ENCODE measurements at regions not wholly inside any gene's neighbourhood (a gene's known extent, or its start where the extent isn't known, plus 50 kb on each side); places are given as distances from the start of the nearest gene placed in this dataset.

DNA sequence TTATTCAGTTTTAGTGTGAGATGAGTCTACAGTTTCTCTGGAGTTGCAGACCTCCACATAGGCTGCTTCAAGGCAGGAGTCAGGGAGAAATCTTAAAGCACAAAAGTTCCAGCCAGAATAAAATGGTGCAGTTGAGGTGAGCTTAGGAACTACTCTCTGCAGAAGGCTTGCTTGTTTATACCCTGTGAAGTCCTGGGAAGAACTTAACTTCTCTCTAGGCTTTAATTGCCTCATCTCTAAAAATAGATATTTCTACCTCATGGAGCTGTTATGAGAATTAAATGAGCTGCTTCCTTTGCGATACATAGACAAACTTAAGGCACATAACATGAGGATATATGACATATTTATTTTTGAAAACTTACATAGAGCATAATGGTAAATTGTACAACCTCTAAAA, 286.2 kb downstream of the GPATCH2 start:
- Histone ChIP-seq H3K4me3 (ENCODE audit: low read length) (no peak overlapping the region), H3K9me3 (ENCODE audit: insufficient read depth, low read depth, low read length) (no peaks in the 10 kb centered on the region)
- no CpG with 5 or more reads among the region's 1 CpG for WGBS

DNA sequence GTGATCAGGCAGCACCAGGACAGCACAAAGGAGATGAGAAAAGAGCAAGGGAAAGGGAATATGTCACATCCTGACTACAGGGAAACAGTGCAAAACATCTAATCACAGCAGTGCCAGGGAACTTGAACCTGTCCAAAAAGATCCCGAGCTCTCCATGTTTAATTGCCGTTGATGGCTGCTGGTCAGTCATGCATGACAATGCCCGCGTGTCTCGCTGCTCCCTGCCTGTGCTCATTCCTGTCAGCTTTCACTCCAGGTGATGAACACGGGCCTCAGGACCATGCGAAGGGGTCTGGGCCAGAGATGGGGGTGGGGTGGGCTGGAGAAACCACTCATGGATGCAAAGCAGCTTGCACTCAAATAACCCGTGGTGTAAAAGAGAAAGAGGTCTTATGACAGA, 287.0 kb downstream of the GPATCH2 start:
- no peak overlapping the region for H3K27ac ChIP-seq (ENCODE audit: low read depth, low read length)
- 68% methylated on average over 7 of the region's 8 CpGs for WGBS
- H3K4me3 ChIP-seq (ENCODE audit: low read length), result no peak overlapping the region
- no peaks in the 10 kb centered on the region for H3K27me3 ChIP-seq (ENCODE audit: insufficient read depth, low read length)
- H3K9ac ChIP-seq (ENCODE audit: low read depth, low read length), result no peak overlapping the region
- H3K4me1 ChIP-seq (ENCODE audit: insufficient read depth, low read length), result 0 out of 2 replicates have a peak, but pooled peaks cover 9% of the 10 kb centered on the region
- H3K36me3 ChIP-seq (ENCODE audit: insufficient read depth, low read length), result no peaks in the 10 kb centered on the region
- no peaks in the 10 kb centered on the region for H3K9me3 ChIP-seq (ENCODE audit: insufficient read depth, low read depth, low read length)

More for the DNA sequence above, 286.2 kb downstream of the GPATCH2 start:
- no peak overlapping the region for H3K27ac ChIP-seq (ENCODE audit: low read depth, low read length)
- H3K9ac ChIP-seq (ENCODE audit: low read depth, low read length), result no peak overlapping the region
- H3K4me1 ChIP-seq (ENCODE audit: insufficient read depth, low read length), result 0 out of 2 replicates have a peak, but pooled peaks cover 9% of the 10 kb centered on the region
- H3K36me3 ChIP-seq (ENCODE audit: insufficient read depth, low read length), result no peaks in the 10 kb centered on the region
- no peaks in the 10 kb centered on the region for H3K27me3 ChIP-seq (ENCODE audit: insufficient read depth, low read length)

DNA sequence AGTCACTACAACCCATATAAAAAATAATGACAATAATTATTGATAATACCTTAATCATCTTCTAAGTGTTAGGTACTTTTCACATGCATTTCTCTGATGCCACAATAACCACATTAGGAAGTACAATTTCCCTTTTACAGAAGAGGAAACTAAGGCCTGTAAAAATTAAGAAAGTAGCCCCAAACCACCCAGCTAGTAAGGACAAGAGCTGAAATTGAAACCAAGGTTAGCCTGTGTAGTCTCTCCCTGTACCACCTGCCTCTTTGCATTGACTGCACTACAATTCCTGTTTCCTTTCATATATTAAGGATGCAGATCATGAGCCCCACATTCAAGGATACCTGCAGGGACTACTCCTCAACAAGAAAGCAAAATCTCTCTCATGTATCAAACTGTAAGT, 288.8 kb downstream of the GPATCH2 start:
- H3K4me3 ChIP-seq (ENCODE audit: low read length), result no peak overlapping the region
- H3K36me3 ChIP-seq (ENCODE audit: insufficient read depth, low read length), result no peaks in the 10 kb centered on the region
- H3K9me3 ChIP-seq (ENCODE audit: insufficient read depth, low read depth, low read length), result no peaks in the 10 kb centered on the region
- H3K4me1 ChIP-seq (ENCODE audit: insufficient read depth, low read length), result 0 out of 2 replicates have a peak, but pooled peaks cover 9% of the 10 kb centered on the region
- H3K27me3 ChIP-seq (ENCODE audit: insufficient read depth, low read length), result no peaks in the 10 kb centered on the region
- no peak overlapping the region for H3K9ac ChIP-seq (ENCODE audit: low read depth, low read length)
- H3K27ac ChIP-seq (ENCODE audit: low read depth, low read length), result no peak overlapping the region

DNA sequence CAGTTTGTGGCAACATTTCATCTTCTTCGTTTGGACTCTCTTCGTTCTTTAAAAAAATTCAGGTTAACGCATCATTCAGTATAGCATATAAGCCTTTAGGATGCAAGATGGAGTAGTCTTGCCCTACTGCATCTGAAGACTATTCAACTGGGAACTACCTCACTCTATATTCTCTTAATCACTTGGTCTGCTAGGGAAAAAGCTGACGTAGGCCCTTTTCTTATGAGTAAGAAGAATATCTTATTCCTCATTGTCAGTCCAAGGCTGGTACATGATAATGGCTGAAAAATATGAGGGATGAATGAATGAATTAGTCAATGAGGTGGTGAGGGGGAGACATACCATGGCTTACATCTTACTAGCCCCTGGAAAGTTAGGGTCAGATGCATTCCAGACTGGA, 294.2 kb downstream of the GPATCH2 start:
- Histone ChIP-seq H3K9me3 (ENCODE audit: insufficient read depth, low read depth, low read length) (no peaks in the 10 kb centered on the region), H3K4me1 (ENCODE audit: insufficient read depth, low read length) (no peaks in the 10 kb centered on the region)
- WGBS, result 96% methylated on average over 4 of the region's 4 CpGs

DNA sequence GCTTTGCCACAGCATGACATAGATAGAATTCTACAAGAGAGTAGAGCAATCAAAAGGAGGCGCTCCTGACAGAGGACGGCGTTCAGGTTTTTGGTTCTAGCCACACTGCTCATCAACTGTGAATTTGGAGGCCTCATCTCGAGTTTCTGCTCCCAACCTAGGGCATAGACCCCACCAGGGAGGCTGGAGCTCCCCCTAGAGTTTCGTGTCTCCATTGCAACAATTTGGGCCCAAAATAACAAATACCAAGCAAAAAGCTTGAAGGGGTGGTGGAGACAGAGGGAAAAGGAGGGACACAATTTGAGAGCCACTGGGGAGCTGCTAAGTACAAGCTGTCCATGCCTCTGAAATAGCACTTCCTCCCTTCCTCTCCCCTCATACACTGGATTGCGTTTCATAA, 297.0 kb downstream of the GPATCH2 start:
- Histone ChIP-seq H3K27ac (ENCODE audit: low read depth, low read length) (no peak overlapping the region), H3K4me3 (ENCODE audit: low read length) (no peak overlapping the region), H3K4me1 (ENCODE audit: insufficient read depth, low read length) (no peaks in the 10 kb centered on the region), H3K36me3 (ENCODE audit: insufficient read depth, low read length) (no peaks in the 10 kb centered on the region), H3K9me3 (ENCODE audit: insufficient read depth, low read depth, low read length) (peaks cover 10% of the 10 kb centered on the region), H3K9ac (ENCODE audit: low read depth, low read length) (no peak overlapping the region), H3K27me3 (ENCODE audit: insufficient read depth, low read length) (no peaks in the 10 kb centered on the region)
- WGBS, result 68% methylated on average over 5 of the region's 6 CpGs

More for the DNA sequence above, 294.2 kb downstream of the GPATCH2 start:
- Histone ChIP-seq H3K9ac (ENCODE audit: low read depth, low read length) (no peak overlapping the region), H3K27ac (ENCODE audit: low read depth, low read length) (no peak overlapping the region), H3K4me3 (ENCODE audit: low read length) (no peak overlapping the region), H3K36me3 (ENCODE audit: insufficient read depth, low read length) (no peaks in the 10 kb centered on the region), H3K27me3 (ENCODE audit: insufficient read depth, low read length) (no peaks in the 10 kb centered on the region)

DNA sequence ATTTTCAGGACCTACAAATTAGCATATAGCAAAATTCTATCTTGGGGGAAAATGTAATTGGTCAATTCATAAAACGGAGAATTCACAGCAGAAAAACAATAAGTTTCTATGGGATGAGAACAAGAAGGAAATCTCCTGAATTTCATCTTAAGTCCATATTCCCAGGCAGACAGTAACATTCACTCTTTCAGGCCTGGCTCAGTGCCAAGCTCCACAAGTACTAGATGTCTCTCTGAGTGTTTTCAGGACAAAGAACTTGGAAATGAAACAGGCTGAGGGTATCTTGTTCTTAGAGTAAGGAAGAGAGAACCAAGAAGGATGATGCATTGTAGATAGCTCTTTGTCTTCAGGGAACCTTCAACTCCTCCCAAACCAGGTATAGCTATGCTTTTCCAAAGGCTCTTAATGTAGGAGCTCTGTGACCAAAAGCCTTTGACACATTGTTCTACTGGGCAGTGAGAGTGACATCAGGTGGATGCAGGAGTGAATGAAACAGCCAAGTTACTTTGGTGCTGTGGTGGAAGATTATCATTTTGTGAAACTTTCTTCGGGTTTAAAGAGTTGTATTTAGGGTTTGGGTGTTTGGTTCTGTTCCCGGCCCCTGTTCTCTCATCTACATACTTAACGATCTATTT, 298.3 kb downstream of the GPATCH2 start:
- 92% methylated on average over 3 of the region's 4 CpGs for WGBS
- peaks cover 10% of the 10 kb centered on the region for H3K9me3 ChIP-seq (ENCODE audit: insufficient read depth, low read depth, low read length)

DNA sequence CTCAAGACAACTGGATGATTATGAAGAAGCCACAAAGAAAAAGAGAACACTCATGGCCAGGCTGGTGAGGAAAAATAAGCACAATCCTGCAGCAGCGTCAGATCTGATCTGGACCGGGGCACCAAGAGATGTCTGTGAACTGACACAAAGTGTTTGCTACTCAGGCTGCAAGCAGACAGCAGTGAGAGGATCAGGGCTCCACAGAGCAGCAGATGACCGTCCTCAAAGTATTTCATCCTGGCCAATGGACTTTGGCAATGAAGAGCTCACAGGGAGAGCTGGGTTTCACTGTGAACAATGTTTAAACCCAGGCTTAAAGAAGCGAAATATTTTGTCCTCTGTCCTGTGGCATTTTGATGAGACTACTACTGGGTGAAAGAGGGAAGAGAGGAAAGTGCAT, 299.2 kb downstream of the GPATCH2 start:
- 92% methylated on average over 4 of the region's 4 CpGs for WGBS
- Histone ChIP-seq H3K4me1 (ENCODE audit: insufficient read depth, low read length) (no peaks in the 10 kb centered on the region), H3K9me3 (ENCODE audit: insufficient read depth, low read depth, low read length) (peaks cover 10% of the 10 kb centered on the region), H3K36me3 (ENCODE audit: insufficient read depth, low read length) (no peaks in the 10 kb centered on the region), H3K9ac (ENCODE audit: low read depth, low read length) (no peak overlapping the region), H3K27ac (ENCODE audit: low read depth, low read length) (no peak overlapping the region), H3K4me3 (ENCODE audit: low read length) (no peak overlapping the region), H3K27me3 (ENCODE audit: insufficient read depth, low read length) (no peaks in the 10 kb centered on the region)

More for the DNA sequence above, 298.3 kb downstream of the GPATCH2 start:
- H3K9ac ChIP-seq (ENCODE audit: low read depth, low read length), result no peak overlapping the region
- no peaks in the 10 kb centered on the region for H3K27me3 ChIP-seq (ENCODE audit: insufficient read depth, low read length)
- H3K4me3 ChIP-seq (ENCODE audit: low read length), result no peak overlapping the region
- no peak overlapping the region for H3K27ac ChIP-seq (ENCODE audit: low read depth, low read length)
- no peaks in the 10 kb centered on the region for H3K36me3 ChIP-seq (ENCODE audit: insufficient read depth, low read length)
- no peaks in the 10 kb centered on the region for H3K4me1 ChIP-seq (ENCODE audit: insufficient read depth, low read length)

DNA sequence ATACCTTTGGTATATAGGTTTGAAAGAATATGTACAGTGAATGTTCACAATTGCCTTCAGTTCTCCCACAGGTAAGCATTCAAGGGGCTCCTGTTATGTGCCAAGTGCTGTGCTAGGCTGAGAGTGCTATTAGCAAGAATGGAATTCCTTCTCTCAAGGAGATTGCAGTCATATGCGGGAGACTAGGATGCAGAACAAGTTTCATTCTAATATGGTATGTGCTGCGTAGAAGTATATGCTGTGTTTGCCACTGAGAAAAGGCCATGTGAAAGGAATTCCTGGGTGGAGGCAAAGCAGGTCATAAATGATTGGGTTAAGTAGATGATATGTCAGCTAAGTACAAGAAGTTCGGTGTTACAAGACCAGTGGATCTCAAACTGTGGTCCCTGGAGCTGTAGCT, 303.0 kb downstream of the GPATCH2 start:
- H3K4me3 ChIP-seq (ENCODE audit: low read length), result no peak overlapping the region
- H3K36me3 ChIP-seq (ENCODE audit: insufficient read depth, low read length), result no peaks in the 10 kb centered on the region
- peaks cover 10% of the 10 kb centered on the region for H3K9me3 ChIP-seq (ENCODE audit: insufficient read depth, low read depth, low read length)
- H3K4me1 ChIP-seq (ENCODE audit: insufficient read depth, low read length), result no peaks in the 10 kb centered on the region
- H3K27ac ChIP-seq (ENCODE audit: low read depth, low read length), result no peak overlapping the region
- H3K9ac ChIP-seq (ENCODE audit: low read depth, low read length), result no peak overlapping the region
- no peaks in the 10 kb centered on the region for H3K27me3 ChIP-seq (ENCODE audit: insufficient read depth, low read length)
- WGBS, result 96% methylated on average over 3 of the region's 3 CpGs

DNA sequence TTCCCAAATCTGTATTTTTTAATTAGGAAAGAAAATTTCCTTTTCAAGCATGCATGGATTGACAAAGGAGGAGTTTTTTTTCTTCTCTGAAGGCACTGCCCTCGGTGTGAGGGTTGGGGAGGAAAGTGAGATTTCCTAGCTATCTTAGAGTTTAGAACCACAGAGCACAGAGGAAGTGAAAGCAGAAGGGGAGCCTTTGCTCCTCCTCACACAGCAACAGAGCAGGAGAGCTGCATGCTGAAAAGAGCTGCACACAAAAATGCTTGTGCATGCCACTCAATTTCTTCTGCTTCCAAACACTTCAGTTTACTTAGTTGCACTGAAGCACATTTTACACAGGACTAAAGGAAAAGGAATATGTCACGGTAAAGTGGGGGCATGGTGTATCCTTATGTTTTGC, 308.1 kb downstream of the GPATCH2 start:
- no peaks in the 10 kb centered on the region for H3K4me1 ChIP-seq (ENCODE audit: insufficient read depth, low read length)
- 67% methylated on average over 1 of the region's 2 CpGs for WGBS
- H3K9me3 ChIP-seq (ENCODE audit: insufficient read depth, low read depth, low read length), result no peaks in the 10 kb centered on the region
- no peaks in the 10 kb centered on the region for H3K27me3 ChIP-seq (ENCODE audit: insufficient read depth, low read length)
- no peaks in the 10 kb centered on the region for H3K36me3 ChIP-seq (ENCODE audit: insufficient read depth, low read length)
- no peak overlapping the region for H3K4me3 ChIP-seq (ENCODE audit: low read length)
- no peak overlapping the region for H3K9ac ChIP-seq (ENCODE audit: low read depth, low read length)
- H3K27ac ChIP-seq (ENCODE audit: low read depth, low read length), result no peak overlapping the region

DNA sequence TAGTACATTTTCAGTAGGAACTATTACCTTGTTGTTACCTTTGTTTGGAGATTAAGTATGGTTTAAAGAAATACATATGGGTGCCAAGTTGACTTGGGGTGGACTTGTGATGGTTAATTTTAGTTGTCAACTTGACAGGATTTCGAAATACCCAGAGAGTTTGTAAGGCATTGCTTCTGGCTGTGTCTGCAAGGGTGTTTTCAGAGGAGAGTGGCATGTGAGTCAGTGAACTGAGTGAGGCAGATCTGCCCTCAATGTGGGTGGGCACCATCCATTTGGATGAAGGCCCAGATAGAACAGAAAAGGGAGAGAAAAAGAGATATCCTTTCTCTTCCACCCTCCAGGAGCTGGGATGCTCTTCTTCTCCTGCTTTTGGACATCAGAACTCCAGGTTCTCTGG, 315.5 kb downstream of the GPATCH2 start:
- H3K9me3 ChIP-seq (ENCODE audit: insufficient read depth, low read depth, low read length), result no peaks in the 10 kb centered on the region
- no peak overlapping the region for H3K4me3 ChIP-seq (ENCODE audit: low read length)
- H3K27ac ChIP-seq (ENCODE audit: low read depth, low read length), result no peak overlapping the region
- no peak overlapping the region for H3K9ac ChIP-seq (ENCODE audit: low read depth, low read length)
- no peaks in the 10 kb centered on the region; the same call in 1 of the 2 replicates for H3K4me1 ChIP-seq (ENCODE audit: insufficient read depth, low read length)
- WGBS, result 77% methylated on average over 1 of the region's 1 CpG
- no peaks in the 10 kb centered on the region for H3K27me3 ChIP-seq (ENCODE audit: insufficient read depth, low read length)
- no peaks in the 10 kb centered on the region for H3K36me3 ChIP-seq (ENCODE audit: insufficient read depth, low read length)

DNA sequence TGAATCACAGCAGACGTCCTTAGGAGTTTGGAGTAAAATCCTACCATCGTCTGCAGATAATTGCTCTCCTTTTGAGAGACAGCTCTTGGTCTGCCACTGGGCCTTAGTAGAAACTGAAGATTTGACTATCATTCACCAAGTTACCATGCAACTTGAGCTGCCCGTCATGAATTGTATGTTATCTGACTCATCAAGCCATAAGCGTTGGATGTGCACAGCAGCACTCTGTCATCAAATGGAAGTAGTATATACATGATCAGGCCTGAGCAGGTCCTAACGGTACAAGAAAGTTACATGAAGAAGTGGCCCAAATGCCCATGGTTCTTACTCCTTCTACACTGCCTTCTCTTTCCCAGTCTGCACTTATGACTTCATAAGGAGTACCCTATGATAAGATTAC, 317.8 kb downstream of the GPATCH2 start:
- H3K27me3 ChIP-seq (ENCODE audit: insufficient read depth, low read length), result no peaks in the 10 kb centered on the region
- no peaks in the 10 kb centered on the region for H3K9me3 ChIP-seq (ENCODE audit: insufficient read depth, low read depth, low read length)
- no peak overlapping the region for H3K27ac ChIP-seq (ENCODE audit: low read depth, low read length)
- no peaks in the 10 kb centered on the region; the same call in 1 of the 2 replicates for H3K4me1 ChIP-seq (ENCODE audit: insufficient read depth, low read length)
- no peak overlapping the region for H3K9ac ChIP-seq (ENCODE audit: low read depth, low read length)
- H3K4me3 ChIP-seq (ENCODE audit: low read length), result no peak overlapping the region
- no peaks in the 10 kb centered on the region for H3K36me3 ChIP-seq (ENCODE audit: insufficient read depth, low read length)
- WGBS, result 96% methylated on average over 5 of the region's 5 CpGs

DNA sequence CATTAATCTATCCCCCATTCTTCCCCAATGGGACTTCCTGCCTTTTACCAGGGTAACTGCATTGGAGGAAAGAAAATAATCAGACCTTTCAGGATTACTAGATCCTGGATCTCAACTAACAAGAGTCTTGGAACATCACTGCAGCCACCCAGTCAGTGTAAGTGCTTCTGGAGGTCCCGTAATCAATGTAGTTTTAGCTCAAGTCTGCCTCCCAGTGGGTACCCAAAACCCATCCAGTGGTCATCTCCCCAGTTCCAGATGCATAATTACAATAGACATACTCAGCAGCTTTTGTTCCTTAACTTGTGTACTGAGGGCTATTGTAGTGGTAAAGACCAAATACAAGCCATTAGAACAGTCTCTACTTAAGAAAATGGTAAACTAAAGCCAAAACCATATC, 319.1 kb downstream of the GPATCH2 start:
- H3K4me1 ChIP-seq (ENCODE audit: insufficient read depth, low read length), result no peaks in the 10 kb centered on the region; the same call in 1 of the 2 replicates
- H3K27ac ChIP-seq (ENCODE audit: low read depth, low read length), result no peak overlapping the region
- whole genome bisulfite sequencing, result 90% methylated on average over 1 of the region's 1 CpG
- no peak overlapping the region for H3K9ac ChIP-seq (ENCODE audit: low read depth, low read length)
- H3K4me3 ChIP-seq (ENCODE audit: low read length), result no peak overlapping the region
- no peaks in the 10 kb centered on the region for H3K36me3 ChIP-seq (ENCODE audit: insufficient read depth, low read length)
- H3K9me3 ChIP-seq (ENCODE audit: insufficient read depth, low read depth, low read length), result no peaks in the 10 kb centered on the region
- no peaks in the 10 kb centered on the region for H3K27me3 ChIP-seq (ENCODE audit: insufficient read depth, low read length)
